ENCODE measurements at regions not wholly inside any gene's neighbourhood (a gene's known extent, or its start where the extent isn't known, plus 50 kb on each side); places are given as distances from the start of the nearest gene placed in this dataset.

GRCh38 chr18:24995755-24996154, 356.2 kb downstream of the ZNF521 start:
- H3K27ac ChIP-seq (ENCODE audit: insufficient read depth, low read depth, low read length, poor library complexity, severe bottlenecking) = no peak overlapping the region
- H3K27me3 ChIP-seq (ENCODE audit: control insufficient read depth, insufficient read depth, low read length, poor library complexity, severe bottlenecking) = no peaks in the 10 kb centered on the region
- H3K36me3 ChIP-seq (ENCODE audit: control insufficient read depth, insufficient read depth, low read length) = peaks cover 4% of the 10 kb centered on the region
- H3K4me3 ChIP-seq (ENCODE audit: insufficient read depth, low read depth, low read length) = no peak overlapping the region
- 96 to 97% methylated on average over 2 of the region's 2 CpGs for WGBS, 2 experiments
- H3K4me1 ChIP-seq (ENCODE audit: control insufficient read depth, insufficient read depth, low read length) = no peaks in the 10 kb centered on the region
- no peaks in the 10 kb centered on the region for H3K9me3 ChIP-seq (ENCODE audit: control insufficient read depth, low read length)

- Histone ChIP-seq H3K4me1 (ENCODE audit: control insufficient read depth, insufficient read depth, low read length) (no peaks in the 10 kb centered on the region), H3K9me3 (ENCODE audit: control insufficient read depth, low read length) (no peaks in the 10 kb centered on the region), H3K27me3 (ENCODE audit: control insufficient read depth, insufficient read depth, low read length, poor library complexity, severe bottlenecking) (no peaks in the 10 kb centered on the region), H3K36me3 (ENCODE audit: control insufficient read depth, insufficient read depth, low read length) (peaks cover 4% of the 10 kb centered on the region), H3K4me3 (ENCODE audit: insufficient read depth, low read depth, low read length) (no peak overlapping the region), H3K27ac (ENCODE audit: insufficient read depth, low read depth, low read length, poor library complexity, severe bottlenecking) (no peak overlapping the region)
- 81 to 100% methylated on average over 1 to 2 of the region's 3 CpGs for WGBS, 2 experiments
These were observed 352.2 kb downstream of the ZNF521 start for GRCh38 chr18:24999650-25000267.

DNA sequence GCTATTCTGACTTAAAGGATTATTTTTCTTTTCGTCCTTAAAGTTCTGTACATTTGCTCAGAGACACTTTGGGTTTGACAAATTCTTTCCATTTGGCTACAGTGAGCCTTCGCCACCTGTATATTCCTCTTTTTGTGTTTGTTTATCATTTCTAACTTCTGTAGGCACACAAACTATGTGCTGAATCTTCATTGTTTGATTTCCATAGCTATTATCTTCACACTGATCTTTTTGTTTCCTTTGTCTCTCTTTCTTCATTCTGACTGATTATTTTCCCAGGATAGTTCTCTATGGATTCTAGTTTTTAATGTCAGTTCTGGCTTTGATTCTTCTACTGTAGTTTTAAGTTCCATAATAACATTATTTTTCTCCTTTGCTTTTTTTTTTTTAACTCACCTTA, 350.2 kb downstream of the ZNF521 start:
- peaks cover 4% of the 10 kb centered on the region for H3K36me3 ChIP-seq (ENCODE audit: control insufficient read depth, insufficient read depth, low read length)
- WGBS, 2 experiments = 92 to 99% methylated on average over 2 of the region's 2 CpGs
- no peak overlapping the region for H3K27ac ChIP-seq (ENCODE audit: insufficient read depth, low read depth, low read length, poor library complexity, severe bottlenecking)
- no peaks in the 10 kb centered on the region for H3K27me3 ChIP-seq (ENCODE audit: control insufficient read depth, insufficient read depth, low read length, poor library complexity, severe bottlenecking)
- H3K9me3 ChIP-seq (ENCODE audit: control insufficient read depth, low read length) = no peaks in the 10 kb centered on the region
- no peaks in the 10 kb centered on the region for H3K4me1 ChIP-seq (ENCODE audit: control insufficient read depth, insufficient read depth, low read length)
- no peak overlapping the region for H3K4me3 ChIP-seq (ENCODE audit: insufficient read depth, low read depth, low read length)

DNA sequence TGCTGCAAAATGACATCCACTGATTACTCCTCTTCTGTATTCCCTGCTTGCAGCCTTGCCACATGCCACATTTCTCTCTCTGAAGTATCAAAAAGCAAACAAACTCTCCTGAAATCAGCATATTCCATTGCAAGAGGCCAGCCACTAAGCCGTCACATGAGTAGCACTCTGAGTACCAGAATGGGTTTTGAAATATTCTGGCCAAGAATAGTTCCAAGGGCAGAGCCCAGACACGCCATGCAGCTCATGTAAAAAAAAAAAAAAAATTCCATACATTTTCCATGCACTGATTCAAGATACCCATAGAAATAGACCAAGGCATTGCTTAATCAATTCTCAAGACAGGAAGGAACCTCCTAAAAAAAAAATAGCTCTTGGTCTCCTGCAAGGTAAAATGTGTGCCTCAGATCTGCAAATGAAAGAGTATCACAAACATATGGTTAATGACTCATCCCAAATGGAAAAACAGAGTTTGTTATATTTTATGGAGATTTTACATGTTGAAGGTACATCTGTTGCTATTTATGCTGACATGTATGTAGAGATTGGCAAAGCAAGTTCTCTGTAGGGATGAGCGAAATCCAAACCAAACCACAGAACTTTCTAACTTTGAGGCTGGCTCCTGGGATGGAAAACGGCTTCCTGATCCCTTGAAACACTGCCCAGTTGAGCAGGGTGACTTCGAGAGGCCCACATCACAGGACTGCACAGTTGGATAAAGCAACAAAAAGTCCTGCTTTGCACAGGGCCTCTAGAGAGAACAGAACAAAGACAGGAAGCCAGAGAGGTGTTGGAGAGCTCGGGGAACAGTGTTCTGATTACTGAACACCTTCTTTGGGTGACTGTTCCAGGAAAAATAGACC, 346.2 kb downstream of the ZNF521 start:
- Histone ChIP-seq H3K4me3 (ENCODE audit: insufficient read depth, low read depth, low read length) (no peak overlapping the region), H3K27ac (ENCODE audit: insufficient read depth, low read depth, low read length, poor library complexity, severe bottlenecking) (no peak overlapping the region), H3K4me1 (ENCODE audit: control insufficient read depth, insufficient read depth, low read length) (no peaks in the 10 kb centered on the region), H3K36me3 (ENCODE audit: control insufficient read depth, insufficient read depth, low read length) (no peaks in the 10 kb centered on the region), H3K27me3 (ENCODE audit: control insufficient read depth, insufficient read depth, low read length, poor library complexity, severe bottlenecking) (no peaks in the 10 kb centered on the region), H3K9me3 (ENCODE audit: control insufficient read depth, low read length) (no peaks in the 10 kb centered on the region)
- WGBS, 2 experiments = 91 to 94% methylated on average over 6 of the region's 6 CpGs

DNA sequence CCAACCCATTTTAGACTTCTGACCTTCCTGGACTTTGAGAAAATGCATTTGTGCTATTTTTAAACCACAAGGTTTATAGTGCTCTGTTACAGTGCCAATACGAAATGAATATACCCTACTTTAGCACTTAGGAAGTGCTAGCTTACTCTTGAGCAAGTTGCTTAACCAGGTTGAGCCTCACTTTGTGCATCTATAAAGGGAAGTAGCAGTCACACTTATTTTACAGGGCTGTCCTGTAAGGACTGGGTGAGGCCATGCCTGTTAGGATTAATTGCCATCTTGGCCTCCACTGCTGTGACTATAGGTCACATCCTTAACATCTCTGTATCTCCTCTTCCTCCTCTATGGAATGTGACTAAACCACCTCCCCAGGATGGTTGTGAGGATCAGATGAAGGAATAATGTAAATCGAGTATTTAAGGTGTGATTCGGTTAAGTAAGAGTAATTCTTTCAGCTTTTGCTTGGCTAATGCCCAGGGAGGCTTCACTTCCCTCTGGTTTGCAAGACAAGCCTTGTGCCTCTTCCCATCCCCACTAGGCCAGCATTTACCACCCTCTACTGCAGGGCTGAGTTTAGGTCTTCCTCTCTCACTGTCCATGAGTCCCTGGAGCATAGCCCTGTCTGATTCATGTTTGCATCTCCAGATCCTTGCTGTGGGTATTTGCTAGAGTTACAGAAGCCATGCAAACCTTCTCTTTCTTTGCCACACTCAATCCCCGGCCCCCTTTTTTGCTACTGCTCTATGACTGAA, 341.2 kb downstream of the ZNF521 start:
- Histone ChIP-seq H3K36me3 (ENCODE audit: control insufficient read depth, insufficient read depth, low read length) (no peaks in the 10 kb centered on the region), H3K27ac (ENCODE audit: insufficient read depth, low read depth, low read length, poor library complexity, severe bottlenecking) (no peak overlapping the region), H3K9me3 (ENCODE audit: control insufficient read depth, low read length) (no peaks in the 10 kb centered on the region), H3K4me1 (ENCODE audit: control insufficient read depth, insufficient read depth, low read length) (no peaks in the 10 kb centered on the region), H3K27me3 (ENCODE audit: control insufficient read depth, insufficient read depth, low read length, poor library complexity, severe bottlenecking) (no peaks in the 10 kb centered on the region), H3K4me3 (ENCODE audit: insufficient read depth, low read depth, low read length) (no peak overlapping the region)
- WGBS, 2 experiments = 93 to 96% methylated on average over 4 of the region's 4 CpGs

All from ectodermal cell (in vitro differentiated cells).